Stimulated activated CD4-positive, alpha-beta T cell treated with anti-CD3 and anti-CD28 coated beads, Interleukin-2, amount 100 ng/mL, for 4 hours (primary cell): ENCODE measurements at regions not wholly inside any gene's neighbourhood (a gene's known extent, or its start where the extent isn't known, plus 50 kb on each side); places are given as distances from the start of the nearest gene placed in this dataset.

Experiments
- DNase-seq: peaks from one replicate; pipeline ENCODE4 v3.0.0-alpha.2; 2020; ENCODE audit warnings: low read depth

DNA sequence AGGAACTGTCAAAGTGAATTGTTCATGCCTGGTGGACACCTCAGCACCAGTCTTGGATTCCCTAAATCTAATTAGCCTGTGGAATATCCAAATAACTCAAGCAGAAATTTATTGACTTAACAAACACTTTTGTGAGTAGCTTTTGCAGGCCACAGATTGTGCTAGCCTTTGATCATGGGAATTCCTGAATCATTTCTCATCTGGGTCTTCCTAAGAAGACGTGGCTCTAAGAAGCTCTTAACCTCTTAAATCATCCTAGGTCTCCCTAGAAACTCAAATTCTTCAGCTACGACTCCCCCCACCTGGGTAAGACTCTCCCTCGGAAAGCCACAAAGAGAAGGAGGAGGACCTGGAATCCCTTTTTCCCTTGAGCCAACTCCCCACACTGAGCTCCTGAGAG lies 53.8 kb upstream of the PSEN2 start:
- DNase-seq, result no peak

DNA sequence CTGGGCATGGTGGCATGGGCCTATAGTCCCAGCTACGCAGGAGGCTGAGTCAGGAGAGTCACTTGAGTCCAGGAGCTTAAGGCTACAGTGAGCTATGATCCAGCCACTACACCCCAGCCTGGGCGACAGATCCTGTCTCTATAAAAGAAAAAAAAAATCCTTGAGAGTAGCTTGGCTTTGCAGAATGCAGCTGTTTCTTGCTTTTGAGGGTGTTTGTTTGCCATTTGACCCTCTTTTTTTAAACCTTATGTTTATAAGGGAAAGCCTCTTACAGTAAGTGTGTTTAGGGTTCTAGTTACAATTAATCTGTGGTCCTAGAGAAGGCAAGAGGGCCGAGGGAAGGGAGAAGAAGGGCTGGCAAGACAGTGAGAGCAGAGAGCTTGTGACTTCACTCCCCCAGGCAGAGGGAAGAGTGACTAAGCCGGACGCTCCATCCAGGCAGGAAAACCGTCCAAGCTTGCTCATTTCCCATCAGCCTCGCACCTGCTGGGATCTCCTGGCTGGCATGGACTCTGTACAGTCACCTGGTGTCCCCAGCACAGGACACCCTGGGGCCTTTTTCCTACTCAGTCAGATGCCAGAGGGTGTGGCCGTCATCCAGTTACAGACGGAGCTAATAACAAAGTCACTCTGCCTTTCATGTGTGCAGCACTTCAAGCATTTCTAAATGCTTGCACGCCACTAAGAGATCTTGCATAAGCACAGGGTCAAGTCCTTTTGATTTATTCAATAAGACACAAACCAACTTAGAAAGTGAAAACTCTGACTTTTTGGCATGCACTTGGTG lies 55.5 kb upstream of the PSEN2 start:
- DNase-seq, result no peak

DNA sequence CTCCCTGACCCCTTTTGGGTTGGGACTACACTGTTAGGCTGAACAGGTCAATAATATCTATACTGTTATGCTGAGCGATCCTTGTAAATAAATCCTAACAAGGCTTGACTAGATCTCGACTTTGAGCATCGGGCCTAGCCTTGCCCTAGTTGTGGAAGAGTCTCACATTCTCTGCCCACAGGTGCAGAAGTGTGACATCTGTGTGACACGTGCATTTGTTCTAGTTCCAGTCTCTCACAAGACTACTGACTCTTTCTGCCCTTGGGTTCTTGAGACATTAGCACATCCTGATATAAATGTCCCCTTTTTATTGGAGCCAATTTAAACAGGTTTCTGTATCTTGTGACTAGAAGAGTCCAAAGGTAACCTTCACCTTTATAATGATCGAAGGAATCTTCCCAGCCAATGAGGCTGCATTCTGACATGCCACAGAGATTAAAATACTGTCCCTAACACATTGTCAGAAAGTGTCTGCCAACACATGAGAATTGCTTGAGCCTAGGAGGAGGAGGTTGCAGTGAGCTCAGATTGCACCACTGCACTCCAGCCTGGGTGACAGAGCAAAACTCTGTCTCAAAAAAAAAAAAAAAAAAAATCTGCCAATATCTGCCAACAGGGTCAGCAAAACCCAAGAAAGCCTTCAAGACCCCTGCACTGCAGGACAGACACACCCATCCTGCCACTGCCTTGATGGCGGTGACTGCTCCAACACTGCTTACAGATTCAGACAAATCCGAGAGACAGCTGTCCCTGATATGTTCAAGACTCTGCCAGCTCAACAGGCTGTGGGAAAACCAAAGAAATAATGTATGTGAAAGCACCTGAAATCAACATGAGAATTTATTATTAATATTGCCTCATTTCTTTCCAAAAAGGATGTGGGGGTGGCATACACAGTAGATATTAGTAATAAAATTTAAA lies 56.5 kb upstream of the PSEN2 start:
- no peak for DNase-seq

DNA sequence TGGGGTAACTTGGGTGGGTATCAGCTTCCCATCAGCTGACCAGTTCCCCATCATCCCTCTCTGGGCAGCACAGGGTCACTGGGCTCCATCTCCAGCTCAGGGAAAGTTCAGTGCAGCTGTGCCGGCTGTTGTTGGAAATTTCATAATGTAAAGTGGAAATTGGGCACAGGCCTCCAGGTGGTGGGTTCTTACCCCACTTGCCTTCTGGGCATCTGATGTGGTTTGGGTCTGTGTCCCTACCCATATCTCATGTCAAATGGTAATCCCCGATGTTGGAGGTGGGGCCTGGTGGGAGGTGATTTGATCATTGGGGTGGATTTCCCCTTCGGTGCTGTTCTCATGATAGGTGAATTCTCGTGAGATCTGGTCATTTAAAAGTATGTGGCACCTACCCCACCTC lies 59.7 kb upstream of the PSEN2 start:
- DNase-seq, result no peak

DNA sequence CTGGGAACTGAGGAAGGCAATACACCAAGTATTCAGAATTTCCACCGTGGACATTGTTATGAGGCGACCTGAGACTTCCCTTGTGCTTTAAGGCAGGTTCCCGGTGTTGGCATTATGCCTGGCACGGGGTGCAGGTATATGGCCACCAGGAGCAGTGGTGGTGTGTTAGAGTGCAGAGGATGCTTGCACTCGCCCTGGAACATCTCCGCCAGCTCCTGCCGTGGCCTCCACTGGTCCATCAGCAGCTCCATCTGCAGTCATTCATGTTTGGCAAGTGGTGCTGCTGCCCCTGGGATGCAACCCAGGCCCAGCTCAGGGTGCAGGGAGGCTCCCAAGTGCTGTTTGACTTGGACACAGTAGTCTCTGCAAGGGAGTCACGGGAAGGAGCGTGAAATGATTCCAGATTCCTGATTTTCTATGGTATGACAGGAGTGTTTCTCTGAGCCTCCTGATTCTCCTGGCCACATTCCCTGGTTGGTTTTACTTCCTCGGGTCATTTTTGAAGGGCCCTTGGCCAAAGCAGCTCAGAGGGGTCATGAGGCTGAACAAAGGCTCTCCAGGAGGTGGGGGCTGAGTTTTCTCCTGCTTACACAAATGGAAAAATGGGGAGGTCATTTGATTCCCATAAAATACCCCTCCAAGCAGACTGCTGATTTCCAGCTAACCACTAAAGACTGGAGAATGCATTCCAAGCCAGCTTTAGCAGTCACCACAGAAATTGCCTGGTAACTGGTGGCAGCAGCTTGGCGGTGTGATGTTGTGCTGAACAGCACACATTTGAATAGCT lies 60.4 kb upstream of the PSEN2 start:
- DNase-seq, result no peak

DNA sequence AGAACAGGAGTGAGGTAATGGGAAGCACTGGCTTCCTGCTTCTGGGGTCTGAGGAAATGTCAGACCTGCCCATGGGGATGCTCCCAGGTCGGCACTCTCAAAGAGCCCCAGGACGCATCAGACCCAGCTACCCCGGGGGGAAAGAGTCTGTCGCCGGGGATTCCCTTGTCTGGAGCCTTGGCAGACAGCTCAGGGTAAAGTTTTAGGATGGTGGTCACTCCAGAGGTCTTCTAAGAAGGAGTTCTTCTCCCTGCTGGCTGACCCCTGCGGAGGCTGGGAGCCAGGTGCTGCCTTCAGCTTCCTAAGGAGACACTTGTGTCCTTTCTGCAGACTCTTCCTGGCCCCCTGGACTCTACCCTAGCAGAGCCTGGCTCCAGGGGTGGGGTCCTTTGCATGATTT lies 61.9 kb upstream of the PSEN2 start:
- DNase-seq, result no peak

DNA sequence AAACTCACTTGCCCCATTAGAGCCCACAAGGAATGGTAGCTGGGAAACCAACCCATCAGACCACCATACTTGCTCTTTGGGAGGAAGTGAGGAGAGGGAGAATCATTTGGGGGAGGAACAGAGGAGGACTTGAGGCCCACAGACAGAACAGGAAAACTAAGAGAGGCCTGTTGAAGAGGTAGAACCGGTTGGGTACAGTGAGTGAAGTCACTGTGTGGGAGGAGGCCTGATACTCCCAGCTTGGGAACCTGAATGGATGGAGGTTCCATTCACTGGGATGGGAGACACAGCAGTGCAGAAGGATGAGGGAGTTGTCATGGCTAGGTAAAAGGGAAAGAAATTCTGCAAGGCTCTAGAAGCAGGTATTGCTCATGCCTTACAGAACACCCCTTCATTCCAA lies 63.4 kb upstream of the PSEN2 start:
- DNase-seq, result no peak

DNA sequence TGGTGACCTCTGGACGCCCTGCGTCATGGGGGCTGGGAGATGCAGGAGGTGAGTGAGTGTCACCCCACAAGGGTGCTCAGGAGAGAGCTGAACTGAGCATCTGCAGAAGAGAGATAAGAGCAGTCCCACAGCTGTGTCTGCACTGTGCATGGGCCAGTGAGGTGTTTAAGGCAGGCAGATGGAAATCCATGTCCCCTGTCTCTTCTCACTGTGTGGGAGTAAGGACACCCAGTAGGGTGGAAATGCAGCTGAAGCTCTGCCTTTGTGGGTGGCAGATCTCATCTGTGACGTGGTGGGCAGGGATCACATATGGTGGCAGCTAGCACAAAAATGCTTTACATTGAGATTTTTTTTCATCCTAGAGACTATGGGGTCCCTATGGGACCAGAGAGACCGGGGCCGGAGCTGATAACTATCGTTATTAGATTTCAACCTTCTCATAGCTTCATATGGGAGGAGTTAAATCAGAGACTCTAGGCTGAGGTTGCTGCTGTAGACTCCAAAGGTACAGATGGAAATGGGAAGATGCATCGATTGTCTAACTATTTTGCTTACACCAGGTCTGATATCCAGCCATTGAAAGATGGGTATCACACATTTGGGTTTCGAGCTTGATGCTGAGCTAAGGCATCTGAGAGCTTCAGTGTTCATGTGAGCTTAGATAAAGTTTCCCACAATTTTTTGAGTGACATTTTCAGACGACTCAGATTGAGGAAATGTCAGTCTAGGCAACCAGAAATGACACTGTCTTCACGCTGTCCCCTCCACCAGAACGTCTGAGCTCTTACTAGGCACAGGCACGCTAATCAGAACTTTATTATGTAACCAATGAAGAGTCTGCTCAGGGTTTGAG lies 65.3 kb upstream of the PSEN2 start:
- no peak for DNase-seq

DNA sequence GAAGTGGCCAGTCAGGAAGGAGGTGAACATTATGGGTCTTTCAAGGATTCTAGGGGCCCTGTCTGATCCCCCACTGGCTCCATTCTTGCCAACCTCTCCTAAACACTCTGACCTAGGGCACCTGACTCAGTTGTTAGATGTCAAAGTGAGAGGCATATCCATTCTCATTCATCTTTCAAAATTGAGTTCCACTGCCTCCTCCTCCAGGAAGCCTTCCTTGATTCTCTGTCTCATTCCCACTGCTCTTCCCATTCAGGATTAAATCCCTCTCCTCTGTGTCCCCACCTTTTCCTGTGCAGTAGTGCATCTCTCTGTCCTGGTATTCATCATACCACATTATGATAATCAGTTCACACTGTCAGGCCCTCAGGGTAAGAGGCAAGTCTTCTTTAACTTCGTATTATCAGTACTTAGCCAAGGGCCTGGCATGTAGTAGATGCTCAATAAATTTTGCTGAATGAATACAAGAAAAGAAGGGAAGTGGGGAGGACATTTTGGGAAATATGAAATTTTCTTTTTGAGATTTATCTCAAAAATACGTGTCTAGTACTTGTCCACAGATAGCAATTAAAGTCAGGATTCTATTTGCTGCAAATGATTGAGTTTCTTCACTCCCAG lies 61.8 kb upstream of the ITPKB start:
- no peak for DNase-seq

DNA sequence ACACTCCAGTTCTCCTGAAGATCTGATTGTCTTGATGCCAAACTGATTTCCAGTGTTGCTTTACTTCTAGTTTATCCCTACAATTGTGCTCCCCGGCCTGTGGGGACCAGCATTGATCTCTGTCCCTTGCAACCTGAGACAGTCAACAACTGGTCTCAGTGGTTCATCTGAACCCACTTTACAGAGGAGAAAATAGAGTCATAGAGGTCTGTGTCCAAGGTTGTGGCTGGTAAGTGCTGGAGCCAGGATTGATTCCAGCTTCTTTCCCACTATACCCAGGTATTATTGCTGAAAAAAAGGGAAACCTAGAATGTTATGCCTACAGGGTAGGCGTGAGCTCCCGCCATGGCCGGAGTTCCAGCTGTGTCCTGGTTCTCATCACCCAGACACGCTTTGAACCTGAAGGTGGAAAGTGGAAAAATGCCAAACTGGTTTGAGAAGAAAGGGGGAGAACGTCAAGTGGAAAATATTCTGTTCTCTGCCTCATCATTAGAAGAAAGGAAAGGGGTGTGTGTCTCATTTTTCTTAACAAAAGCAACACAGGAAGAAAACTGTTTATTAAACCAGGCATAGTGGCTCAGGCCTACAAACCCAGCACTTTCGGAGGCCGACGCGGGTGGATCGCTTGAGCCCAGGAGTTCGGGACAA lies 60.7 kb upstream of the ITPKB start:
- DNase-seq, result no peak

DNA sequence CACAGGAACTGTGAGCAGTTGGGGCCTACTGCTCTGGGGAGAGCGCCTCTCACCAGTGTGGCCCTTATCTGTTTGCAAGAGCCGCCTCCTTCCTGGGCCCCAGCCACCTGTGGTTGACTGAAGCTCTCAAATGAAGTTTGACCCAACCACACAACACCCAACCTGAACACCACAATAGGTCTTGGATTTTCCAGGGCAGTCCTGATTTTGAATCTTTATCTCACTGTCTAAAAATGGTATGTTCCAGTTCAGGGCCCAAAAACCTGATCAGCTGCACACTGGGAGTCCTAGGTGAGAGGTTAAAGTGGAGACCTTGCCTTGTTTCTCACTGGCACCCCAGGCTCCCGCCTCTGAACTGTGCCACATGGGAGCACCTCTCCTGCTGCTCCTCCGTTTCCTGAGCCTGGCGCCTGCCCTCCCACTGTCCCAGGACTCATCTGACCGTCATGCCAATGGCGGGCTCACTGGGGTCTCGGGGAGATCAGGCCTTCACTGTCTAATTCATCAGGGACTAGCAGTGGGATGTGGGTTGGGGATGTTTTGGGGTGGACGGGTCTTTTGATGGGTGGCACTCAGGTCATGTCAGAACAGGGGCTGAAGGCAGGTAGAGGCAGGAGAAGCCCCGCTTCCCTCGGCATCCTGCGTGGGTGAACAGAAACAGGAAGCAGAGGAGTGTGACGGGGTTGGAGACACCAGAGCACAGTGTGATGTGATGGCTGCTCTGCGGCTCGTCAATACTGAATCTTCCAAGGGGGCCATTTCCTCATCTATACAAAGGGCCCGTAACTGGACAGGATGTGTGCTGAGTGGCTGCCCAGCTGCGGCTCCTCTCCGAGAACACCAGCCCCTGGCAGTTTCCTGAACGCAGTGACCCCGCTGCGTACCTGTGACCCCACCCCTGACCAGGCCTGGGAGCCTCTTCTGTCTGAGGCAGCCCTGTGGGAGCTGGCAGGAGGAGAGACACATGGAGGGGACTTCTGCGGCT lies 59.6 kb upstream of the ITPKB start:
- peak; percentile 47 for DNase-seq

DNA sequence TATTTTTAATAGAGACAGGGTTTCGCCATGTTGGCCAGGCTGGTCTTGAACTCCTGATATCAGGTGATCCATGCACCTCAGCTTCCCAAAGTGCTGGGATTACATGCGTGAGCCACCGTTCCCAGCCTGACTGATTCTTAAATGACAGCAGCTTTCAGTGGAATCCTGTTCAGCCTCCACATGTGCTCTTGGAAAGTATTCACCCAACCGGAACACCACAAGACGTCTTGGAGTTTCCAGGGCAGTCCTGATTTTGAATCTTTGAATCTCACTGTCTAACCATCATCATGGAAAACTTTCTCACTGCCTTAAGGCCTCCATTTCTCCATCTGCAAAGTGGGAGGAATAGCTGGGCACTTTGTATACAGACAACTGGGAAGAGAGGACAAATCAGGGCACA lies 58.1 kb upstream of the ITPKB start:
- DNase-seq, result no peak

DNA sequence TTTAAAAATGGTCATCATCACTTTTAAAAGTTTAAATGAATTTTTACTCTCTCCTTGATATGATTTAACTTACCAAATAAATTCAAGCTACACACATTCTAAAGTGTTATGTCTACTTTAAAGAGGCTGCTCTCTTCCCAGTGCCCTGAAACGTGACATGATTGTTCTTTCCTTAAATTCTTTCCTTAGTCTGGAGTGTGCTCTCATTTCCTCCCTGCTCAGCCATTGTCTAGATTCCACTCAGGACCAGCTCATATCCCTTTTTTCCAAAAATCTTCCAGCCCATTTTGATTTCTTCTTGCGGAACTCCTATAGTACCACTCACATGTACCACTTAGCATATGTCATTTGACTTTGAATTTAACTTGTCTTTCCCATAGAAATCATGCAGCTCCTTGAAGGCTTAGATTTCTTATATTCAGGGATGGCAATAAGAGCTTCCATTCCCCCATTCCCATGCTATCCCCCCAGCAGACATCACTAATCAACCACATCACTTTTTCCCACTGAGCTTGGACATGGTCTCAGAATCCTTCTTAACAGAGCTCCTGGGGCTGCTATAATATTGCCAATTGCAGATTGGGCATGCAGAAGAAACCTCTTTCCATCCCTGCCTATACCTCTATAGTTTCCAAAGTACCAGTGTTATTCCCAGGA lies 54.7 kb upstream of the ITPKB start:
- no peak for DNase-seq

DNA sequence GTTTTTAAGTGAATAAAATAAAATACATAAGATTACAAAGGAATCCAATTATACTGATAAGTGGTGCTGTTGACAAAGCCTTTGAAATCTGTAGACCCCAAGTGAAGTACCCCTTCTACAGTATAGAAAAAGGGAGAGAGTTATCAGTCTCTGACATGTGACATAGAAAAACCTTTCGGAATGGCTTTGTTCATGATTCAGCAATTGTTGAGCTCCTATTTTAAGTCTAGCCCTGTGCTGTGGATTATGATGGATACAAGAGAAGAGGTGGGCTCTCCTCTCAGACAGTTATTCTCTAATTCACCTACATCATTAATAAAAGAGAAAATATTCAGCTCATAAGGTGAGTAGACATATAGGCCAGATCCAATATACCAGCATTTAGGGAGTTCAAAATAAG lies 53.3 kb upstream of the ITPKB start:
- DNase-seq, result no peak

DNA sequence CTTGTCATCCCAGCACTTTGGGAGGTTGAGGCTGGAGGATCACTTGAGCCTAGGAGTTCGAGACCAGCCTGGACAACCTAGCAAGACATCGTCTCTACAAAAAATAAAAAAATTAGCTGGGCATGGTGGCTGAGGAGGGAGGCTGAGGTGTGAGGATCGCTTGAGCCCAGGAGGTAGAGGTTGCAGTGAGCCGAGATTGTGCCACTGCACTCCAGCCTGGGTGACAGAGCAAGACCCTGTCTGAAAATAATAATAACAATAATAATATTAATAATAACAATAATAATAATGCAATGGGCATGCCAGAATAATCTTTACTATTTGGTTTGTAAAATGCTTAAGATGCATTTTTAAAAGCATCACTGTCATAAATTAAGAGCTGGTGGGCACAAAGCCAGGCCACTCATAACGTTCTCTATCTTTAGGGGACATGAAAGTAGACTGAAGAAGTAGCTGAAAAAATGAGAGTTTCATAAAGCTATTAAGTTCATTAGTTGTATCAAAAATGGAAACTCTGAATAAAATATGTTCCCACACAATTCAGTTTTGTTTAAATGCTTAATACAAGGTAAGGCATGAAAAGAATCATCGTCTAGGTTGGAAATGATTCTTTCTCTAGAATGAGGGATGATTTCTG lies 51.6 kb upstream of the ITPKB start:
- no peak for DNase-seq

DNA sequence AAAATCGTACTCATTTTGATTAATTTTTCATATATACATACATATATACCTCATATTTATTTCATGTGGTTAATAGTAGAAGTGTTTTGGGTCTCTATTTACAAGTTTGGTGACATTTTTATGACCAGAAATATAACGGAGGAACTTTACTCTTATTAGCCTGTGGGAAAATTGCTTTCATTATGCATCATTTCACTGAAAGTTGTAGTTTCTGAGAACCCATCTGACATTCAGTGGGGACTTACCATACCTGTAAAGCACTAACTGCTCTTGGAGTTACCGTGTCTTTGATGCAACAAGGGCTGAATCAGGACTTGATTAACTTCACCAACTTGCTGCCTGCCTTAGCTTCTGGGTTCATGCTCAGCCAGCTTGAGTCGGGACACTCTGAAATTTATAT lies 49.9 kb upstream of the ITPKB start:
- no peak for DNase-seq
